NCI-H146 (cell line): ENCODE measurements at regions not wholly inside any gene's neighbourhood (a gene's known extent, or its start where the extent isn't known, plus 50 kb on each side); places are given as distances from the start of the nearest gene placed in this dataset.
A peak's percentile ranks its signal among the peaks of the same experiment; 100 is the strongest.

Source experiments
- DNase-seq: peaks from one replicate; lab custom pipeline; 2025; lab: John Stamatoyannopoulos, UW

DNA sequence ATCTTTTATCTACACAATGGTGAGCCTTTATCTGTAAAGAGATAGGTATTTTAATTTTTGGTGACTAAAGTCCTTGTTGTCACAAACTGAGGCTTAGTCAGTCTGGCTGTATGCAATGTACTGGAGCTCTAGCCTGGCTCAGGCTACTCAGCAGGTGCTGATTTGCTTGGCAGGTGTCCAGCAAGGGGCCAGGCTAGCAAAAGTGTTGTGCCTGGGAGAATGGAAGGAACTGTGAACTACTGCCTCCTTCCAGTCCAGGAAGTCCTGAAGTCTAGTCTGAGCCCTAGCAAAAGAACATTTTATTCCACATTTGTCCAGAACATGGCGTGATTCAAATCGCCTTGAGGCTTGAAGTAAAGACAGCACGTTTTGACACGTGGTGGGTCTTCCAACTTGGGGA is 260.5 kb downstream of the CCDC85A start:
- DNase-seq = peak; percentile 3

DNA sequence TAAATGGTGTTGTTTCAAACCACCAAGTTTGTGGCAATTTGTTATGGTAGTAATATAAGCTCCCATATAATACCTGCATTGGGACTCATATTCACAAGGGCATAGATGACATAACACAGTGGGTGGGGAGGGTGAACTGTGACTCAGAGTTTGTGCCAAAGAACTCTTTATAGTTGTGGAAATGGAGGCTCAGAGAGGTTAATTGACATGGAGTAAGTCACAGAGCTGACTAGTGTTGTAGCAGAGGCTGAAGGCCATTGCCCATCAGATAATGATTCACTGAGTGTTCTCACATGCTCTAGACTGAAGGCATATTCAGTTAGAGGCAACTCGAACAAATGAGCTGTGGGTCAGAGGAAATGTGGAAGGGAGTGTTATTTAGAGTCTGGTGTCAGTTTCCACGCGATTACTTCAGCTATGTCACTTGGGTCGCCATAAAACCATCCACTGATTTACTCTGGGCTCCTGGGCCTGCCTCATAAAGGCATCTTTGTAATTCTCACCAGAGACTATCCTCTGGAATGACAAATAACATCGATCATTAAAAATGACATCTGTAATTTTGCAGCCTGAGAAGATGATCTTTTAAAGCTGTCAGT is 264.7 kb downstream of the CCDC85A start:
- DNase-seq = no peak

DNA sequence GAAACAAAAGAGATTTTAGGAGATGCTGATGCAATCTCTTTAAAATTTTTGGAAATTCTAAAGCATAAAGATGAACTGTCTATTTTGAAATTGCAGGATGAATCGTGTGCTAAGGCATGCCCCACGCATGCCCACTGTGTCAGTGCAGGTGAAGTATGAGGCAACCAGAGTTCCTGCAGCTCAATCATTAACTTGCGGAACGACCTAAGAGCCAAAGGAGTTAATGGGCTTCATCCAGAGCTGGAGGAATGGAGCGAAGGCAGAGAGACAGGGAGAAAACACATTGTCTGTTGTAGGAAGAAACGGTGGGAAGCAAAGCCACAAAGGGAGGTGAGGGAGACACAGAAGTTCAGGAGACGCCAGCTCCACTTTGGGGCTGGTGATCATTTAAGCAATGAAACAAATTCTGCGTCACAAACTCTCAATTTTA is 265.2 kb downstream of the CCDC85A start:
- peak; percentile 2 for DNase-seq

DNA sequence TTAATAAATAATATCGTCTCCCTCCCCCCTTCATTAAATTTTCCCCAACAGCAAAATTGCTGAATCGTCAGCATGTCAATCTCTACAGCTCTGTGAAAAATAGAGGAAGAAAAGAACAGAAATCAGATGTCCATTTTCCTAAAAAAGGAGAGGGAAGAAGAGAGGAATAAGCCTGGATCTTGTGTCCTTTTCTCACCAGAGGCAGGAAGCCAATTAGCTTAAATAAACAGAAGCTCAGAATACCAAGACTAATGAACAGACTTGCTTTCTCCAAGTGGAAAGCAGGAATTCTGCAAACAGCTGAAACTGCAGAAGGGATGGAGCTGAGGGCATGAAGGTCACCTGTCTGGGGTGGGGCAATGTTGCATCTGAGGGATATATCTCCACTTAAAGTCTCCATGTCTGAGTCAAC is 265.7 kb downstream of the CCDC85A start:
- no peak for DNase-seq

DNA sequence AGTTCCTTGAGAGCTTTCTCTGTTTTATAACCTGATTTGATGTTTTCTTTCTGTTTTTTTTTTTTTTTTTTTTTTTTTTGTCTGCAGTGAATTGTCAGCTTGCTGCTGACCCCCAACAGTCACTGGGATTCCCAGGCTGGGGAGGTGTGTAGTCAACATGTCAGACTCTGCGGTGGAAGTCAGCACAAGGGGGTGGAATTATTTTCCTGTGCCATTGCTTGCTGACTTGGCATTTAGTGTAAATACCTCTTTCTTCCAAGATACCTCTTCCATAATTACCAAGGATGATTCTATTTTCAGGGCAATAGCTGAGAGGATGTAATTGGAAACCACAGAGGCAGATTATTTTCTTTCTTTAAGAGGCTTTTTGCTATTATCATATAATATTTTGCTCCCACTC is 266.3 kb downstream of the CCDC85A start:
- DNase-seq = no peak

DNA sequence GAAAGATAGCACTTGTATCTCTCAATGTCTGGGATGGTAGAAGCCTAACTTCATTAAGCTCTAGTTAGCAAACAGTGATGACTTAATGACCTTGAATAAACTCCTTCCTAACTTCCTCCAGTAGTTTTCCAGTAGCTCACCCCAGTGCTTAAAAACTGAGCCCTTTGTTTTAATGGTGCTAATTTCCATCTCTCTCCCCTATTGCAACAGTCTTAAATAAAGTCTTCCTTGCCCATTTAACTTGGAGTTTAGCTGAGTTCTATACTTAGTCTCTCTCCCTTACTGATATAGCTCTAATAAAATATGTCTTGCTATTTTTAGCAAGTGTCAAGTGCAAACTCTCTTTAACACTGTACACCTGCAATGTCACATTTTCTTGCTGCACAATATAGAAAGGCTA is 267.0 kb downstream of the CCDC85A start:
- DNase-seq = no peak

DNA sequence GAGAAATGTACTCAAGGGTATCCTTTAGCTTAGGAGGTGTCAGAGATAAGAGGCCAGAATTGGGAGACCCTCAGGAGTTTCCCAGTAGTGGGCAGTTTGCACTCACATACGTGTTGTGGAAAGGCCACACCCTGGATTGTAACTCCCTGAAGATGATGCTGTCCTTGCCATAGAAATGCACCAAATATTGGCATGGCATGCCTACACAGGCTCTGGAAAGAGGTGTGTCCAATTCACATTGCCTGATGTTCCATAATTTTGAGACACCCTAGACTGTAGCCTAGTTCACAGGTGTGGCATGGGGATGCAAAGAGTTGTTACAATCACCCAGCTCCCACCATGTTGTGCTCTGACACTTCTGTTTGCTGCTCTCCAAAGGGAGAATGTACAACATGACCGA is 271.9 kb downstream of the CCDC85A start:
- DNase-seq = no peak

DNA sequence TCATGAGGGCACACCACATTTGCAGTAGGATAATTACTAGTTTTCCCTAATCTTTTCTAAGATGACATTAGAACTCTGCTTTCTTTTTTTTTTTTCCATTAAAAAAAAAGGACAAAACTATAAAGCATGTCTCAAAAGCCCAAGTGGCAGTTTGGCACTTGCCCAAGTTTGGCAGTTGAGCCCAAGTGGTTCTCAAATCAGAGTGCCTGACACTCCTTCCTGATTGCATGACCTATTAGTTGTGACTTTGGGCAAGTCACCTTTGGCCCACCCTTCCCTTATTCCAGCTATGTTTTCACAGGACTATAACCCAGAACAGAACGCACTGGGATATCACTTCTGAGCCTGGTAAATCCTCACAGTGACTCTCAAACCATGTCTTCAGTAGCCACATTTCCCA is 273.0 kb downstream of the CCDC85A start:
- no peak for DNase-seq

DNA sequence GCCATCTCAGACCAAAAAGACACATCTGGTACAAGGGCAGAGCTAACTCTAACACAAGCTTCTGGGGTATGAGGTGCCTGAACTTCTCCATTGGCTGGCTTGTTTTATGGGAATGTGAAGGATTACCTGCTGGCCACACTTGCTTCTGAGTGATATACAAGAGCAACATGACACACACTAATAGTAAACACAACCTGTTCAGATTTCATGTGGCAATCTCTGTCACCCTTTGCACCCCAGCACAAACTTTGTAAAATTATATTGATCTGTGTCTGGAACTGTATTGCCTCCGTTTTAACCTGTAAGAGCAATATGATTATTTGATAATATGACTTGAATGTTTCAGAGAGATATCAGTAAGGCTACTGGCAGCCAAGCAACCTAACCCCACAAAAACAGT is 276.7 kb downstream of the CCDC85A start:
- no peak for DNase-seq

DNA sequence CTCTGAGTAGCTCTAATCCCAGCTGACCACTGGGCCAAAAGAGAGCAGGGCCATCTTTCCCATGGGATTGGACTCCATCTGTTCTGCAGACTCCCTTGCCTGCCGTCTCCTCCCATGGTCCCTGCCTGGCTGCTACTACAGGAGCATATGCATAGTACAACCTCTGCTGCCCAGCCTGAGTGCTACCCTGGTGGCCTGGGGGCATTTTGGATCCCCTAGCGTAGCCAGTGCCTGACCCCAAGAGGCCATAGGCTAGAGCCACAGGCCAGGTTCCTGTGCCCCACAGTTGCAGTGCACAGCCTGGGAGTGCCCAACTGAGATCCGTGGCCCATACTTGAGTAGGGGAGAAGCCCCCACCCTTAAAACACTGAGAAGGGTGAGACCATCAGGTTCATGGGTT is 280.3 kb downstream of the CCDC85A start:
- DNase-seq = no peak

DNA sequence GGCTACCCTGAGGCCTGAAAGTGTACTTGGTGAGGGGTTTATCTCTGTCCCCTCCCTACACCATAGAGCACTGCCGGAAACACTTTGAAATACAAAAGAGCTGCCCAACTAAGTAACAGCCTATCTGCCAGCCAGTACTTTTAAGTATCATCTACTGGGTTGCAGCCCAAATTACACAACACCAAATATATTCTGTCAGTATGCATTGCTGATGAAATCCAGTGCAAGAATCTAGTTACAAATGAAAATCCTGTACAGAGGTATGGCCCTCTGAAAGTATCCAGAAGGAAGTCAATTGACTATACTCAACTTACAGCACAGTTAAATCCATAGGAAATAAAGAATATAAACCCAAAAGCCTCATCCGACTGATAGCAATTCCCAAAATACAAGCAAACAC is 280.8 kb downstream of the CCDC85A start:
- DNase-seq = no peak

DNA sequence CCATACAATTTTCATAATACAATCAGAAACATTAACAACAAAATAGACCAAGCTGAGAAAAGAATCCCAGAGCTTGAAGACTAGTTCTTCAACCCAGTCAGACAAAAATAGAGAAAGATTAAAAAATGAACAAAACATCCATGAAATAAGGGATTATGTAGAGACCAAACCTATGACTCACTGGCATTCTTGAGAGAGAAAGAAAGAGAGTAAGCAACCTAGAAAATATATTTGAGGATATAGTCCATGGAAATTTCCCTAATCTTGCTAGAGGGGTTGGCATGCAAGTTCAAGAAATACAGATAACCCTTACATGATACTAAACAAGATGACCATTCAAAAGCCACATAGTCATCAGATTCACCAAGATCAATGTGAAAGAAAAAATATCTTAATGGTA is 281.7 kb downstream of the CCDC85A start:
- no peak for DNase-seq

DNA sequence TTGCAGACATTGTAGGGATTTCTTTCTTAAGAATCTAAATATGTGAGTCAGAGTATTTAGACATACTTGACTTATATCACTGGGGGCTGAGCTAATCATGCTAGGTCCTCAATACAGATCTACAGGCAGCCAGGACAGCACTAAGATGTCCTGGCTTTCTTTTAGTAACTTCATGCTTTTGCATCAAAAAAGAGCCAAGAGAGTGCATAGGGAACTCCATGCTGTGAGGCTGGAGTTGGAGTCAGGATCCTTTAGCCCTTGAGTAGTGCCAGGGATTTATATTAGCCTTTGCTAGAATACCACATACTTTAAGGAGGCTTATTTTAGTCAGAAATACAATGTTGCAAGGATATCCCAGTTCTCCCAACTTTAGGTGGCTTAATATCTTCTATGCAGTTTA is 289.7 kb downstream of the CCDC85A start:
- DNase-seq = no peak

DNA sequence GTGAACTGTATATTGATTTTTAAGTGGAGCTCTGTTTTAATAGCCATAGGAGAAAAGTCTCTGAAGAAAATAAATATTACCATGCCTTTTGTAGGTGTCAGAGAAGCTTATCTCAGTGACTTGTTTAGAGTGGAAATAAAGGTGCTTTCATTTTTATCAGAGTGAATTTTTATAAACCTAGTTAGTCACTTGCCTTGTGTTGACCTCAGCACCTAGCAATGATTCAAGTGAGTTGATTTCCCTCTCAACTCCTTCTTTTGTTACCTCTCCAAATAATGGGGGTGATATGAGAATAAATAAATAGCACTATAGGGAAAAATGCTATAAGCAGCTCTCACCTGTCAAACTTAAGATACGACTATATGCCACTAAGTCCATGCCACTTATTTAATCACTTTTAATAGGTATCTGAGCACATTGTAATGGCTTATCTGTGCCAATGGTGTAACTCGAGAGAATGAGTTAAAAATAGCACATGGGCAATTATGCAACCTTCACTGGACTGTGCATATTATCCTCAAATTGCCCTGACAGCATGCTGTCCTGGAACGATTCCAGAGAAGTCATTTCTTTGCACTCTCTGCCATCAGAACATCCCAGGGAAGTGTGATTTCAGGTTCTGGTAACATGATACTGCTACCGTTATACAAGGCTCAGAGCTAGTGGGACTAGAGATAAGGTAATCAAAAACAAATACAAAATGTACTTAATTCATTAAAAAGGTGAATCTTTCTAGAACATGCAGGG is 290.8 kb downstream of the CCDC85A start:
- peak; percentile 66 for DNase-seq

DNA sequence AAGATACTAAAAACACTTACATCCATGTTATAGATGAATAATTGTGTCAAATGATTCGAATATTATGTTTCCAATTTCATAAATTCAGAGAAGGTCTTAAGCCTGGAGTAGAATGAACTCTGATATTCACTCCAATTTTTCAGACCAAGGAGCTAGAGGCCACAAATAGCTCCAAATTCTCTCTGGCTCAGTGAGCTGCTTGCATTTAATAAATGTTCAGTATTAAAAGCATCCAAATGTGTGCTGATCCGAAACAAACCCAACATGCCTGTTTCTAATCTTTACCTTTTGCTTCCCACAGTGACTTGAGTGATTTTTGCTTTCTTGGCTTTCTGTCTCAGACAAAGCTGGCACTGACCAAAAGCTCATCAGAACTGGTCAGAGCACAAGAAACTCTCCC is 291.4 kb downstream of the CCDC85A start:
- no peak for DNase-seq

DNA sequence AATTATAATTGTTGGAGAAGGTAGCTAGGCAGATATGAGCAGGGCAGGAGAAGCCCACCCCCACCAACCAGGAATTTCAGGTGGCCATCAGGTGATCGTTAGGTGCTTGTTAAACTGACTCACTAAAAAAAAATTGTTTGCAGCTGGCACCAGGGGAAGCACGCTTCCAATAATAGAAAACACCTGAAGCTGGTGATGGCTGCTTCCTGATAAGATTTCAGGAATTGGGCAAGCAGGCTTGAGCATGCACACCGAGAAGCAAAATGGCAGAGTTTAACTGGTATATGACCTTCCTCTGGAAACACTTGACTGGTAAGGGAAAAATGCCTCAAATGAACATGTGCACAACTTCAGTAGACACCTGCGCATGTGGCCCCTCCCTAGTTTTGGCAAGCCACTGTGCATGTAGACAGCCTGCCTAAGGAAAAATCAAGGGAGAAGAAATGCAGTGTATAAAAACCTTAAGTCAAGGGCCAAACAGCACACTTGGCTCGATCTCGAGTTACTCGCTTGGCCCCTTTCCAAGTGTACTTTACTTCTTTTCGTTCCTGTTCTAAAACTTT is 292.8 kb downstream of the CCDC85A start:
- DNase-seq = no peak

DNA sequence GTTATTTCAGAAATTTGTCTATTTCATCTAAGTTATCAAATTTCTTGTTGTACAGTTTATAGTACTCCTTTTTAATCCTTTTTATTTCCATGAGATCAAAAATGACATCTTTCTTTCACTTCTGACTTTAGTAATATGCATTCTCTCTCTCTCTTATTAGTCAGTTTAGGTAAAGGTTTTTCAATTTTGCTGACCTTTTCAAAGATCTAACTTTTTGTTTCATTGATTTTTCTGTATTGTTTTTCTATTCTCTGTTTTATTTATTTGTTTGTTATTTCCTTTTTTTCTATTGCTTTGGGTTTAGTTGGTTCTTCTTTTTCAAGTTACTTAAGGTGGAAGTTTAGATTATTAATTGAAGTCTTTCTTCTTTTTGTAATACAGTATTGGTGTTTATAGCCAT is 294.2 kb downstream of the CCDC85A start:
- no peak for DNase-seq

DNA sequence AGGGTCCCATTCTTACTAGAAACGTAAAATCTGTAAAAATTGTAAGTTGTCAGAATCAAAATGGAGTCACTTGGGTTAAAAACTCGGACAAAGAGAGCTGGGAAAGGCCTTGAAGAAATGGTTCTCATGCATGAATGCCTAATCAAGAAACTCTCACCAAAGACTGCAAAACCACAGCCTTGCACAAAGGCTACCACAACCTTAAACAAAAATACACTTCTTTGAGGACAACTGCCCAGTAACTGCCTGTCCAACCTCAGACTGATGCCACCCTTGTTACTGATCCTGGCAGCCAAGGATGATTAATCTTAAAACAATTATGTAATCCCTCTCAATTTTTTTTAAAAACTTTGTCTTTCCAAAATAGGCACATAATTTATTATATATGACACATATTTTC is 299.3 kb downstream of the CCDC85A start:
- DNase-seq = no peak

DNA sequence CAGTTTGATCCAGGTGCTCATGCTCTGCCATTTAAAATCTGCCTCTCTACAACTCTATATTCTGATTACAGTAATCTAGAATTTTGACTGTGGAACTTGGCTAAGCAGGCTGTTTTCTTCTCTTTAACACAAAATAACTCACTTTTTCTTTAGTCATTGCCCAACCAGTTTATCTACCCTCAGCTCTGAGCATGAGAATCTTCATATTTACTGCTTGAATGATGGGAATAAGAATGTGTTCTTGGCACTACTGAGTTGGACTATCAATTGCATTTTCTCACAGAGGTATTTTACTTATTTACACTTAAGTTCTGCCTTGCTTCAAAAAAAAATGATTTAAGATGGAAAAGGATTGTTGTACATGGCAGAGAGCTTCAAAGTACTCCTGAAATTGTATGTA is 301.1 kb downstream of the CCDC85A start:
- no peak for DNase-seq

DNA sequence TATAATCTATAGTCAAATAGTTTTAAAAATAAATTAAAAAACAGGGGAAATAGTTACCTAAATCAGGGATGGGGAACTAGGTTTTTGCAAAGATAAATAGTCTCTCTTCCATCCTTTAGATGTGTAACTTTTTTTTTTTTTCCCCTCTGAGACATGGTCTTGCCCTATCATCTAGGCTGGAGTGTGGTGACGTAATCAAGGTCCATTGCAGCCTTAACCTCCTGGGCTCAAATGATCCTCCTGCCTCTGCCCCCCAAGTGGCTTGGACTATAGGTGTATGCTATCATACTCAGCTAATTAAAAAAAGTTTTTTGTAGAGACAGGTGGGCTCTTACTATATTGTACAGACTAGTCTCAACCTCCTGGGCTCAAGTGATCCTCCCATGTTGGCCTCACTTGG is 316.5 kb downstream of the CCDC85A start:
- no peak for DNase-seq

DNA sequence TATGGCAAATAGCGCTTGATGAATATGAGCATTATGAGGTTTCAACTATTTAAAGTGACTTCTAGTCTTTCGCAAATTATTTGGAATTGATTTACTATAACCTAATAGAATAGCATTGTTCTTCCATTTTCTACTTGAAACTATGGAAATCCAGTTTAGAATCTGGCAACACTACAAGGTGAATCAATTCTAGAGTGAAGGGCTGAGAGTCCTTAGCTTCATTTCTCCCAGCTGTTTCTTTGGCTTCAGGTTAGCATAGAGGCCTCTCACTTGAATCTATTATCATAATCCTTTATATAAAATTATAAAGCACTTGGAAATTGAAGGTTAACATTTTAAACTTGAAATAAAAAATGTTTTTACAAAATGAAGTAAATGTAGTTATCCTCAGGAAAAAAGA is 318.8 kb downstream of the CCDC85A start:
- no peak for DNase-seq

DNA sequence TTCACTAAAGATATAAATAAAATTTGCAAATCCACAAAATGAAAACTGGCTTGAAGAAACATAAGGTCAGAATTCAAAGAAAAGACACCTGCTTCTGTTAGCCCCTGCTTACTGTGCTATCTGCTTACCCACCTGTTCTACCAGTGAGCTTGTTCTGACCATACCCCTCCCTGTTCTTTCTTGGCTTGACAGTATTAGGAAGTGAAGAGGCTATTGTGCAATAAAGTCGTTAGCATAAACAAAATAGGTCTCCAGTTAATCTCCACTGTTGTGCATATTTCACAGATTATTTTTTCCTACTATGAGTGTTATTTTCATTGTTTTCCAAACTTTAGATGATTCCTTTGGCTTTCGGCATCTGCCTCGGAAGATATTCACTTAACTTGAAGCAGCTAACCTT is 322.1 kb downstream of the CCDC85A start:
- no peak for DNase-seq

DNA sequence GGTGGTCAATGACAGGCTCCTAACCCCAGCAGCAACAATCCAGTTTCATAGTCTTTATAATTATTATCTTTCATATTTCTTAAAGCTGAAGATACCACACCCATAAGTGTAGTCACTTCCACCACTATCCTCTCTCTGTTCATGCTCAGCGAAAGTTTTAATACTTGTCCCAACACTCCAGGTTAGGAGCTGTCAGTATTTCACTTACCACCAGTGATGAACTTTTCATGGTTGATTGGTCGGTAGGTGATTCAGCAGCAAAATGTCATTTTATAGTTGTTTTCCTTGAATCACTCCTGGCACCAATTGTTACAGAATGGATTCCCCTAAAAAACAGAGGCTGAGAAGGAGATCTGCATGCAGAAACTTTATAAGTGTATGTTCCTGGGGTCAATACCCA is 324.9 kb downstream of the CCDC85A start:
- no peak for DNase-seq

DNA sequence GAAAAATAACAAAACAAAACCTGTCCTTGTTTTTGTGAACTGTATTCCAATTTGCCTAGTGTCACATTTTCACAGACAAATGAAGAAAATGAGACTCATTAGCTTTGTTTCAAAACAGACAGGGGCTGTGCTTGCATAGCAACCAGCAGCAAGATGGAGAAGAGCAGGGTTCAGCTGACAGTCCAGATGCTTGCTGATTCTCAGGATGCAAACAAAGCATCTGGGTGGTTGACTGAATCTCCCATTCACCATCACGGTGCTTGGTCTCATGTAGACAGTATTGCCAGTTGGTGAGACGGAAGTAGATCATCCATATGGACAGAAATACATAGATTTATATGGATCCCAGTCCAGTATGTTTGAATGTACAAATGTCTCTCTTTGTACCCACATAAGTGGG is 326.8 kb downstream of the CCDC85A start:
- no peak for DNase-seq
